ENCODE measurements at regions not wholly inside any gene's neighbourhood (a gene's known extent, or its start where the extent isn't known, plus 50 kb on each side); places are given as distances from the start of the nearest gene placed in this dataset.

GRCh38 chr12:65642061-65642661 lies 182.1 kb upstream of the HMGA2 start:
- Histone ChIP-seq H3K4me3 (ENCODE audit: low read depth in 2 of 2, low read length in 2 of 2) (peak overlapping the region in 1 of 2 experiments; percentile 19; a peak in 1 of 4 replicates), H3K9me3 (ENCODE audit: control insufficient read depth, insufficient read depth, low read depth, low read length) (peaks cover 19% of the 10 kb centered on the region; the same call in 1 of the 2 replicates), H3K27ac (ENCODE audit: low read length) (no peak overlapping the region), H3K4me1 (ENCODE audit: control insufficient read depth, insufficient read depth, low read length) (no peaks in the 10 kb centered on the region), H3K27me3 (ENCODE audit: control insufficient read depth, insufficient read depth, low read length) (no peaks in the 10 kb centered on the region), H3K36me3 (ENCODE audit: control insufficient read depth, insufficient read depth, low read length) (no peaks in the 10 kb centered on the region)
- no TSS peak for BruUV-seq (replicated peaks)
- TF ChIP-seq, protein P1, sequence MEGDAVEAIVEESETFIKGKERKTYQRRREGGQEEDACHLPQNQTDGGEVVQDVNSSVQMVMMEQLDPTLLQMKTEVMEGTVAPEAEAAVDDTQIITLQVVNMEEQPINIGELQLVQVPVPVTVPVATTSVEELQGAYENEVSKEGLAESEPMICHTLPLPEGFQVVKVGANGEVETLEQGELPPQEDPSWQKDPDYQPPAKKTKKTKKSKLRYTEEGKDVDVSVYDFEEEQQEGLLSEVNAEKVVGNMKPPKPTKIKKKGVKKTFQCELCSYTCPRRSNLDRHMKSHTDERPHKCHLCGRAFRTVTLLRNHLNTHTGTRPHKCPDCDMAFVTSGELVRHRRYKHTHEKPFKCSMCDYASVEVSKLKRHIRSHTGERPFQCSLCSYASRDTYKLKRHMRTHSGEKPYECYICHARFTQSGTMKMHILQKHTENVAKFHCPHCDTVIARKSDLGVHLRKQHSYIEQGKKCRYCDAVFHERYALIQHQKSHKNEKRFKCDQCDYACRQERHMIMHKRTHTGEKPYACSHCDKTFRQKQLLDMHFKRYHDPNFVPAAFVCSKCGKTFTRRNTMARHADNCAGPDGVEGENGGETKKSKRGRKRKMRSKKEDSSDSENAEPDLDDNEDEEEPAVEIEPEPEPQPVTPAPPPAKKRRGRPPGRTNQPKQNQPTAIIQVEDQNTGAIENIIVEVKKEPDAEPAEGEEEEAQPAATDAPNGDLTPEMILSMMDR (IDR thresholded peaks at IDR 0.05): no peak
- TF ChIP-seq TCF7L2 (IDR thresholded peaks at IDR 0.05; ENCODE audit: low read depth, low read length) (no peak), SIN3A (IDR thresholded peaks at IDR 0.05; ENCODE audit: borderline replicate concordance, insufficient read depth, low read depth, low read length) (no peak), POLR2AphosphoS5 (IDR thresholded peaks at IDR 0.05; ENCODE audit: low read depth, low read length) (no peak)
- TF ChIP-seq, protein P2, sequence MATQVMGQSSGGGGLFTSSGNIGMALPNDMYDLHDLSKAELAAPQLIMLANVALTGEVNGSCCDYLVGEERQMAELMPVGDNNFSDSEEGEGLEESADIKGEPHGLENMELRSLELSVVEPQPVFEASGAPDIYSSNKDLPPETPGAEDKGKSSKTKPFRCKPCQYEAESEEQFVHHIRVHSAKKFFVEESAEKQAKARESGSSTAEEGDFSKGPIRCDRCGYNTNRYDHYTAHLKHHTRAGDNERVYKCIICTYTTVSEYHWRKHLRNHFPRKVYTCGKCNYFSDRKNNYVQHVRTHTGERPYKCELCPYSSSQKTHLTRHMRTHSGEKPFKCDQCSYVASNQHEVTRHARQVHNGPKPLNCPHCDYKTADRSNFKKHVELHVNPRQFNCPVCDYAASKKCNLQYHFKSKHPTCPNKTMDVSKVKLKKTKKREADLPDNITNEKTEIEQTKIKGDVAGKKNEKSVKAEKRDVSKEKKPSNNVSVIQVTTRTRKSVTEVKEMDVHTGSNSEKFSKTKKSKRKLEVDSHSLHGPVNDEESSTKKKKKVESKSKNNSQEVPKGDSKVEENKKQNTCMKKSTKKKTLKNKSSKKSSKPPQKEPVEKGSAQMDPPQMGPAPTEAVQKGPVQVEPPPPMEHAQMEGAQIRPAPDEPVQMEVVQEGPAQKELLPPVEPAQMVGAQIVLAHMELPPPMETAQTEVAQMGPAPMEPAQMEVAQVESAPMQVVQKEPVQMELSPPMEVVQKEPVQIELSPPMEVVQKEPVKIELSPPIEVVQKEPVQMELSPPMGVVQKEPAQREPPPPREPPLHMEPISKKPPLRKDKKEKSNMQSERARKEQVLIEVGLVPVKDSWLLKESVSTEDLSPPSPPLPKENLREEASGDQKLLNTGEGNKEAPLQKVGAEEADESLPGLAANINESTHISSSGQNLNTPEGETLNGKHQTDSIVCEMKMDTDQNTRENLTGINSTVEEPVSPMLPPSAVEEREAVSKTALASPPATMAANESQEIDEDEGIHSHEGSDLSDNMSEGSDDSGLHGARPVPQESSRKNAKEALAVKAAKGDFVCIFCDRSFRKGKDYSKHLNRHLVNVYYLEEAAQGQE (IDR thresholded peaks at IDR 0.05; ENCODE audit: insufficient read depth in 1 of 2, low read depth in 2 of 2, low read length in 1 of 2): no peak
- ChIA-PET CTCF (no interaction called here), POLR2A (no interaction called here)
- intact Hi-C loops (cut with micrococcal nuclease; ENCODE audit: unreplicated experiment) (no loop called here), in situ Hi-C loops (cut with HindIII; ENCODE audit: low pct_unique_long_range_greater_than_20kb, low sequenced_read_pairs) (no loop called here)
- no peak for ATAC-seq
- no peak for DNase-seq (ENCODE audit: low read depth, low spot score)

GRCh38 chr12:65643171-65643570 lies 181.1 kb upstream of the HMGA2 start:
- in situ Hi-C loops (cut with HindIII; ENCODE audit: low pct_unique_long_range_greater_than_20kb, low sequenced_read_pairs): no loop called here

More at GRCh38 chr12:65643171-65643570, 181.1 kb upstream of the HMGA2 start:
- no peak for ATAC-seq
- H3K27ac ChIP-seq (ENCODE audit: low read length): no peak overlapping the region
- CTCF ChIA-PET: no interaction called here
- no TSS peak for BruUV-seq (replicated peaks)
- H3K36me3 ChIP-seq (ENCODE audit: control insufficient read depth, insufficient read depth, low read length): no peaks in the 10 kb centered on the region
- TF ChIP-seq, protein P1 (IDR thresholded peaks at IDR 0.05): no peak
- TF ChIP-seq SIN3A (IDR thresholded peaks at IDR 0.05; ENCODE audit: borderline replicate concordance, insufficient read depth, low read depth, low read length) (no peak), POLR2AphosphoS5 (IDR thresholded peaks at IDR 0.05; ENCODE audit: low read depth, low read length) (no peak), TCF7L2 (IDR thresholded peaks at IDR 0.05; ENCODE audit: low read depth, low read length) (no peak)
- TF ChIP-seq, protein P2 (IDR thresholded peaks at IDR 0.05; ENCODE audit: insufficient read depth in 1 of 2, low read depth in 2 of 2, low read length in 1 of 2): no peak
- no peak for DNase-seq (ENCODE audit: low read depth, low spot score)
- H3K9me3 ChIP-seq (ENCODE audit: control insufficient read depth, insufficient read depth, low read depth, low read length): peaks cover 13% of the 10 kb centered on the region; the same call in 1 of the 2 replicates
- no peaks in the 10 kb centered on the region; the same call in 1 of the 2 replicates for H3K4me1 ChIP-seq (ENCODE audit: control insufficient read depth, insufficient read depth, low read length)
- H3K27me3 ChIP-seq (ENCODE audit: control insufficient read depth, insufficient read depth, low read length): no peaks in the 10 kb centered on the region
- POLR2A ChIA-PET: no interaction called here
- intact Hi-C loops (cut with micrococcal nuclease; ENCODE audit: unreplicated experiment): no loop called here
- H3K4me3 ChIP-seq (ENCODE audit: low read depth in 2 of 2, low read length in 2 of 2): no peak overlapping the region

All from Panc1 (cell line).